Skin of body (tissue), 2 donors: ENCODE measurements at regions not wholly inside any gene's neighbourhood (a gene's known extent, or its start where the extent isn't known, plus 50 kb on each side); places are given as distances from the start of the nearest gene placed in this dataset. TPM values are rescaled to one million over a fixed set of nuclear protein-coding genes. Genes with fewer than 3 reads are reported as not detected.

Source experiments
- DNase-seq: peaks from one replicate; lab custom pipeline; 2025; lab: John Stamatoyannopoulos, UW
- small RNA-seq: library from RNA; depleted of rRNA; stranded (forward); fragments of <200 nt; gene quantifications from one replicate; pipeline ENCODE3, GENCODE V24; 2014; ENCODE audit warnings: low replicate concordance

GRCh38 chr11:86120807-86121206, 51.9 kb upstream of the PICALM start:
- DNase-seq: no peak

GRCh38 chr11:86119906-86120305, 51.0 kb upstream of the PICALM start:
- DNase-seq: no peak

GRCh38 chr11:86119077-86119476, 50.2 kb upstream of the PICALM start:
- DNase-seq: no peak

Small RNAs in the stretch of these regions (small RNA-seq; reads per million reads assigned to genes)
- gene RNU6-560P: not detected
